Spleen (tissue), 7 donors: ENCODE measurements at regions not wholly inside any gene's neighbourhood (a gene's known extent, or its start where the extent isn't known, plus 50 kb on each side); places are given as distances from the start of the nearest gene placed in this dataset.

Source experiments
- CTCF ChIP-seq, 11 experiments: fragments of 200-600 bp in 7 of 11; fragments of 450-650 bp in 4 of 11; sonication (generic) in 4 of 11; IDR thresholded peaks in 8 of 11; conservative IDR thresholded peaks in 3 of 11; 1 replicate in 7 of 11; 2 replicates in 4 of 11; pipeline versions ENCODE4 v1.4.0 to v1.8.0; 2016 to 2021; ENCODE audit warnings: antibody characterized with exemption in 11 of 11, inconsistent platforms in 4 of 11, mild to moderate bottlenecking in 1 of 11
- POLR2A ChIP-seq, 3 donors: fragments of 450-650 bp; IDR thresholded peaks; one replicate each; pipeline ENCODE4 v1.5.1; 2017; ENCODE audit warnings: antibody characterized with exemption in 3 of 3, mild to moderate bottlenecking in 1 of 3
- donor health status: DM: no; HTN: no; CAD: no; lungs with moderate emphysema.
- donor health status: DM: no; HTN: no; CAD: no.
- donor health status: DM: no; HTN: no; CAD: no.

DNA sequence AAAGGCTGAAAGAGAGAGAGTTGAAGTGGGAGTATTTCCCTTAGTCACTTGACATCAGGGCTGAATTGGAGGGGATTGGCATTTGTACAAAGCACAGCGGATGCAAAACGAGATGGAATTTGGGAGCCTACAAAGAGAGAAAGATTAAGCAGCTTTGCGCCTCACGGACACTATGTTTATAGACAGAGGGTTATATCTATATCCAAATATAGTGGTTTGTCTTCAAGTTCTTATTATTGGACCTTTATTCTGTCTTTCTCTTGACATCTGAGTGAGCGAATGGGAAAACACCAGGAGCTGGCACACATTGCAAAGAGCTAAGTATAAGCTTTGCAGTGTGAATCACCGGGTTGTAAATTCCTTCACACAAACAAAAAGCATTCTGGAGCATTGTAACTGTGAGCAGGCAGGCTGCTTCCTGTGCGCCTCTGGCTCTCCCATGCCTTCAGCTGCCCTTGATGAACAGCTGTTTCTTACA lies 500.2 kb downstream of the STIM2 start:
- TF ChIP-seq CTCF (IDR thresholded peaks at IDR 0.05 in 8 of 11, conservative IDR thresholded peaks at IDR 0.05 in 3 of 11) (no peak), POLR2A (IDR thresholded peaks at IDR 0.05) (no peak)
